ENCODE measurements at regions not wholly inside any gene's neighbourhood (a gene's known extent, or its start where the extent isn't known, plus 50 kb on each side); places are given as distances from the start of the nearest gene placed in this dataset.

DNA sequence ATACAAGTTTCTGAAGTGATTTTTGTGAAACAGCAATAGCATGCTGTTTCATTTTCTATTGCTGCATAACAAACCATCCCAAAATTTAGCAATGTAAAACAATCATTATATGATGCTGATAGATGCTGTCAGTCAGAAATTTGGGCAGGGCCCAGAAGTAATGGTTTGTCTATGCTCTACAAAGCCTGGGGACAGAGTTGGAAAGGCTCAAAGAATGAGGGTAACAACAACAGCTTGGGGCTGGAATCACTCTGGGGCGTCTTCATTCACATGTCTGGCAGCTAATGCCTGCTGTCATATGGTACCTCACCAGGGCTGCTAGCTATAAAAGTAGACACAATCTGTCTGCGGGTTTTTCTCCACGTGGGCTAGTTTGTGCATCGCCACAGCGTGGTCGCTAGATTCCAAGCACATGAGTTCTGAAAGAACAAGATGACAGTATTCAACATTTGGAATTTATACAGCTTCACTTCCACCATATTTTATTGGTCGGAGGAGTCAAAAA lies 176.5 kb downstream of the BMP4 start:
- Mint-ChIP-seq H3K9me3 (peaks cover 9% of the 10 kb centered on the region), H3K36me3 (ENCODE audit: low read depth) (no peaks in the 10 kb centered on the region), H3K27ac (no peak overlapping the region), H3K4me1 (no peaks in the 10 kb centered on the region), H3K27me3 (ENCODE audit: insufficient read depth, low read depth, poor library complexity) (peaks cover 2% of the 10 kb centered on the region), H3K4me3 (no peak overlapping the region)
- Histone ChIP-seq H3K27me3 (ENCODE audit: insufficient read depth) (no peaks in the 10 kb centered on the region), H3K4me2 (no peak overlapping the region), H3K79me2 (replicated peaks; ENCODE audit: insufficient read depth) (no peaks in the 10 kb centered on the region), H3K27ac (ENCODE audit: low read depth) (no peak overlapping the region), H3F3A (replicated peaks; ENCODE audit: low read depth) (no peaks in the 10 kb centered on the region), H3K4me1 (ENCODE audit: insufficient read depth) (no peaks in the 10 kb centered on the region), H2AFZ (no peak overlapping the region), H3K9me2 (ENCODE audit: insufficient read depth) (no peaks in the 10 kb centered on the region), H4K20me1 (replicated peaks; ENCODE audit: insufficient read depth) (no peaks in the 10 kb centered on the region), H3K4me3 (no peak overlapping the region), H3K36me3 (ENCODE audit: insufficient read depth) (no peaks in the 10 kb centered on the region)
- no peak for ATAC-seq
- TF ChIP-seq EZH2 (IDR thresholded peaks at IDR 0.05; ENCODE audit: low read depth, unreplicated experiment), result no peak
- TF ChIP-seq ZNF331 (CRISPR knock-in tag; IDR thresholded peaks at IDR 0.05; ENCODE audit: low read depth), result no peak
- no peak for TF ChIP-seq ZNF462 (CRISPR knock-in tag; IDR thresholded peaks at IDR 0.05)
- TF ChIP-seq CREB1 (CRISPR knock-in tag; IDR thresholded peaks at IDR 0.05; ENCODE audit: low read depth), result no peak
- TF ChIP-seq ETS1 (IDR thresholded peaks at IDR 0.05), result no peak
- TF ChIP-seq, protein P1, sequence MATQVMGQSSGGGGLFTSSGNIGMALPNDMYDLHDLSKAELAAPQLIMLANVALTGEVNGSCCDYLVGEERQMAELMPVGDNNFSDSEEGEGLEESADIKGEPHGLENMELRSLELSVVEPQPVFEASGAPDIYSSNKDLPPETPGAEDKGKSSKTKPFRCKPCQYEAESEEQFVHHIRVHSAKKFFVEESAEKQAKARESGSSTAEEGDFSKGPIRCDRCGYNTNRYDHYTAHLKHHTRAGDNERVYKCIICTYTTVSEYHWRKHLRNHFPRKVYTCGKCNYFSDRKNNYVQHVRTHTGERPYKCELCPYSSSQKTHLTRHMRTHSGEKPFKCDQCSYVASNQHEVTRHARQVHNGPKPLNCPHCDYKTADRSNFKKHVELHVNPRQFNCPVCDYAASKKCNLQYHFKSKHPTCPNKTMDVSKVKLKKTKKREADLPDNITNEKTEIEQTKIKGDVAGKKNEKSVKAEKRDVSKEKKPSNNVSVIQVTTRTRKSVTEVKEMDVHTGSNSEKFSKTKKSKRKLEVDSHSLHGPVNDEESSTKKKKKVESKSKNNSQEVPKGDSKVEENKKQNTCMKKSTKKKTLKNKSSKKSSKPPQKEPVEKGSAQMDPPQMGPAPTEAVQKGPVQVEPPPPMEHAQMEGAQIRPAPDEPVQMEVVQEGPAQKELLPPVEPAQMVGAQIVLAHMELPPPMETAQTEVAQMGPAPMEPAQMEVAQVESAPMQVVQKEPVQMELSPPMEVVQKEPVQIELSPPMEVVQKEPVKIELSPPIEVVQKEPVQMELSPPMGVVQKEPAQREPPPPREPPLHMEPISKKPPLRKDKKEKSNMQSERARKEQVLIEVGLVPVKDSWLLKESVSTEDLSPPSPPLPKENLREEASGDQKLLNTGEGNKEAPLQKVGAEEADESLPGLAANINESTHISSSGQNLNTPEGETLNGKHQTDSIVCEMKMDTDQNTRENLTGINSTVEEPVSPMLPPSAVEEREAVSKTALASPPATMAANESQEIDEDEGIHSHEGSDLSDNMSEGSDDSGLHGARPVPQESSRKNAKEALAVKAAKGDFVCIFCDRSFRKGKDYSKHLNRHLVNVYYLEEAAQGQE (IDR thresholded peaks at IDR 0.05; ENCODE audit: unreplicated experiment), result no peak
- TF ChIP-seq JUNB (IDR thresholded peaks at IDR 0.05; ENCODE audit: unreplicated experiment), result no peak
- TF ChIP-seq ZNF114 (CRISPR knock-in tag; IDR thresholded peaks at IDR 0.05), result no peak
- no peak for TF ChIP-seq EZH2phosphoT487 (IDR thresholded peaks at IDR 0.05; ENCODE audit: unreplicated experiment)
- no peak for TF ChIP-seq NANOG (IDR thresholded peaks at IDR 0.05; ENCODE audit: borderline replicate concordance)
- no peak for TF ChIP-seq STAT1 (IDR thresholded peaks at IDR 0.05; ENCODE audit: unreplicated experiment)
- no peak for DNase-seq (ENCODE audit: low spot score)

Measured in GM23338 (cell line).